ENCODE measurements at regions not wholly inside any gene's neighbourhood (a gene's known extent, or its start where the extent isn't known, plus 50 kb on each side); places are given as distances from the start of the nearest gene placed in this dataset.

DNA sequence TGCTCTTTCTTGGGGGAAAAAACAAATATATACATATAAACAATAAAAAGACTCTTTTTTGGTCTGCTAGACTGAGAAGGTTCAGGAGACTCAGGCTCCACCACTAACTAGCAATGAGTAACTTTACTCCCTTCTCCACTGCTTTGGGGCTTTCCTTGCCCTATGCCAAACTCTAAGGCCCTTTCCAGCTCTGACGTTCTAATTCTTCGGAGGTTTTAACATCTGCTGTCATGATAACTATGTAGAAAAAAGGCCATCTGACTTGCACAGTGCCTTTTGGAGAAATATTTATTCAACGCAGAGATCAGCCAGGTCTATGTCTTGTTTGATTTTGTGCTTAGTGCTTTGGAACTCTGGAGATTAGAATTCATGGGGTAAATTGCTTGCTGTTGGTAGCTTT is 156.2 kb downstream of the TMCO5A start:
- TF ChIP-seq POLR2A (IDR thresholded peaks at IDR 0.05) (no peak), POLR2AphosphoS5 (IDR thresholded peaks at IDR 0.05) (no peak), EP300 (IDR thresholded peaks at IDR 0.05; ENCODE audit: low read depth) (no peak)
- TF ChIP-seq, protein P1, sequence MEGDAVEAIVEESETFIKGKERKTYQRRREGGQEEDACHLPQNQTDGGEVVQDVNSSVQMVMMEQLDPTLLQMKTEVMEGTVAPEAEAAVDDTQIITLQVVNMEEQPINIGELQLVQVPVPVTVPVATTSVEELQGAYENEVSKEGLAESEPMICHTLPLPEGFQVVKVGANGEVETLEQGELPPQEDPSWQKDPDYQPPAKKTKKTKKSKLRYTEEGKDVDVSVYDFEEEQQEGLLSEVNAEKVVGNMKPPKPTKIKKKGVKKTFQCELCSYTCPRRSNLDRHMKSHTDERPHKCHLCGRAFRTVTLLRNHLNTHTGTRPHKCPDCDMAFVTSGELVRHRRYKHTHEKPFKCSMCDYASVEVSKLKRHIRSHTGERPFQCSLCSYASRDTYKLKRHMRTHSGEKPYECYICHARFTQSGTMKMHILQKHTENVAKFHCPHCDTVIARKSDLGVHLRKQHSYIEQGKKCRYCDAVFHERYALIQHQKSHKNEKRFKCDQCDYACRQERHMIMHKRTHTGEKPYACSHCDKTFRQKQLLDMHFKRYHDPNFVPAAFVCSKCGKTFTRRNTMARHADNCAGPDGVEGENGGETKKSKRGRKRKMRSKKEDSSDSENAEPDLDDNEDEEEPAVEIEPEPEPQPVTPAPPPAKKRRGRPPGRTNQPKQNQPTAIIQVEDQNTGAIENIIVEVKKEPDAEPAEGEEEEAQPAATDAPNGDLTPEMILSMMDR (IDR thresholded peaks at IDR 0.05), result no peak
- H3K36me3 ChIP-seq, result no peaks in the 10 kb centered on the region
- H3K27me3 ChIP-seq, result no peaks in the 10 kb centered on the region
- no peak overlapping the region for H3K4me3 ChIP-seq
- no peaks in the 10 kb centered on the region for H3K9me3 ChIP-seq
- 51 to 77% methylated on average over 3 of the region's 3 CpGs for WGBS, 2 donors (ENCODE audit: low coverage in 1 of 2)
- no peak for DNase-seq
- in situ Hi-C loops (cut with MboI; ENCODE audit: low pct_ligation_motif_present in 1 of 4, low pct_unique_long_range_greater_than_20kb in 1 of 4, low sequenced_read_pairs in 3 of 4), result no loop called here
- intact Hi-C loops (cut with DNase I; ENCODE audit: low total_unique reads), result no loop called here
- H3K4me1 ChIP-seq, result peaks cover 0 to 8% (median 0%) of the 10 kb centered on the region in 4 donors
- H3K27ac ChIP-seq, result no peak overlapping the region

DNA sequence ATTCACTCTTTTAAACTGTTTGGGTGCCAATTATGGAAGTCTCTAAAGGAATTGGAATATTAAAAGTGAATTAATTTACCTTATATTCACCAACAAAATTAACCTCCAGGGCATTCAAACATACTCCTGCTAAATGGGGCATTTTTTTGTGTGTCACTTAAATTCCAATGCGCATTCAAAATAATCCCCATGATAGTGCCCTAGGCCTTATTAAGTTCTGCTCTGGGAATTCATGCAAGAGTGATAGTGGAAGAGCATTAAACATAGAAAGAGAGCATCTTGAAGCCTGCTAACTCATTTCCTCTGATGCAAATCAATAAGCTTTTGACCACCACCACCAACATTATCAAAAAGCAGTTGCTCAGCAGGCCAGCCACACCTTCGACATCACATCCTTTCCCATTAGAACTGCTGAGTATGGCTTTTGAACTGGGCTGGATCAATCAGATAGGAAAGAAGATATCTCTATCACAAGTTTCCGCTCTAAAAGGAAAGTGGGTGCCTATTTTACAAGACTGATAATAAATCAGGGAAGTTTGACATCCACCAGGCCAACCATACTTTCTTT is 156.7 kb downstream of the TMCO5A start:
- DNase-seq, result no peak
- TF ChIP-seq POLR2AphosphoS5 (IDR thresholded peaks at IDR 0.05) (no peak), POLR2A (IDR thresholded peaks at IDR 0.05) (no peak), EP300 (IDR thresholded peaks at IDR 0.05; ENCODE audit: low read depth) (no peak)
- TF ChIP-seq, protein P1 (IDR thresholded peaks at IDR 0.05), result no peak
- H3K4me3 ChIP-seq, result no peak overlapping the region
- no peaks in the 10 kb centered on the region for H3K36me3 ChIP-seq
- in situ Hi-C loops (cut with MboI; ENCODE audit: low pct_ligation_motif_present in 1 of 4, low pct_unique_long_range_greater_than_20kb in 1 of 4, low sequenced_read_pairs in 3 of 4), result no loop called here
- intact Hi-C loops (cut with DNase I; ENCODE audit: low total_unique reads), result no loop called here
- peaks cover 0 to 3% (median 0%) of the 10 kb centered on the region in 4 donors for H3K4me1 ChIP-seq
- WGBS, 2 donors (ENCODE audit: low coverage in 1 of 2), result 94 to 97% methylated on average over 3 of the region's 3 CpGs
- H3K27me3 ChIP-seq, result no peaks in the 10 kb centered on the region
- H3K27ac ChIP-seq, result no peak overlapping the region
- H3K9me3 ChIP-seq, result peaks cover 0 to 4% of the 10 kb centered on the region in 2 donors

DNA sequence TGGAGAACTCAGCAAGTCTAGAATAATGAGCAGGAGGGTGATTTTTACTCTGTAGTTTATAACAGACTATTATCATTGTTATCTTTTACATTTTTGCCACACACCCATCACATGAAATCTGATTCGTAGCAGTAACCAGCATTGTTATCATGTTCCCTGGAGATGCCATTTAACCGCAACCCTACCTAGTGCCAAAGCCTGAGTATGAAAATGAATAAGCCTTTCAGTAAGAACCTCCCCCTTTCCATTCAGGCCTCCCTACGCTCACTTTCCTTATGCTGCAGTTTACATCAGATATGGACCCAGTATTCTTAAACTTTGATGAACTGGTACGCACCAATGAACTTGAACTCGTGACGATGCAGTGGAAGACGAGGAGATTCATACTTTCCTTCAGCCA is 158.7 kb upstream of the SPRED1 start:
- no peak for TF ChIP-seq POLR2A (IDR thresholded peaks at IDR 0.05)
- TF ChIP-seq EP300 (IDR thresholded peaks at IDR 0.05; ENCODE audit: low read depth), result no peak
- TF ChIP-seq, protein P1 (IDR thresholded peaks at IDR 0.05), result no peak
- no peak for TF ChIP-seq POLR2AphosphoS5 (IDR thresholded peaks at IDR 0.05)
- 76 to 91% methylated on average over 2 to 7 of the region's 7 CpGs for WGBS, 2 donors (ENCODE audit: low coverage in 1 of 2)
- DNase-seq, result no peak
- H3K36me3 ChIP-seq, result no peaks in the 10 kb centered on the region
- no peak overlapping the region for H3K27ac ChIP-seq
- H3K4me3 ChIP-seq, result no peak overlapping the region
- H3K9me3 ChIP-seq, result peaks cover 6 to 8% of the 10 kb centered on the region in 2 donors
- intact Hi-C loops (cut with DNase I; ENCODE audit: low total_unique reads) (no loop called here), in situ Hi-C loops (cut with MboI; ENCODE audit: low pct_ligation_motif_present in 1 of 4, low pct_unique_long_range_greater_than_20kb in 1 of 4, low sequenced_read_pairs in 3 of 4) (no loop called here)
- no peaks in the 10 kb centered on the region for H3K4me1 ChIP-seq
- no peaks in the 10 kb centered on the region for H3K27me3 ChIP-seq

DNA sequence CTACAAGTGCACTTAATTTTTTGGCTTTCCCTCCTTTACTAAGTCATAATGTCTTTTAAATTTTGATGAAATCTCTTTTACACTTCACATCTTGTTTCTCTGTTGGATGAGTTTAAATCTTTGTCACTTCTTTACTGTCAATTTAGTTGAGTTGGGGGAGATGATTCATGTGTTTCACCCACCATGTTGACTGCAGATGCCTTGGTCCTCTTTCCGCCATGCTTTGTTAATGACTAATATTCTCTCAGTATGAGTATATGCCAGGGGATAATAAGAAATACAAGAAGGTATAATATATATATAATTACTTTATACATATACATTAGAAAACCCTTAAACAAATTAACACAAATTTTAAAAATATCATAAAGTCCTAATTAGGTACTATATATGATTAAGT is 149.7 kb upstream of the SPRED1 start:
- TF ChIP-seq EP300 (IDR thresholded peaks at IDR 0.05; ENCODE audit: low read depth) (no peak), POLR2A (IDR thresholded peaks at IDR 0.05) (no peak), POLR2AphosphoS5 (IDR thresholded peaks at IDR 0.05) (no peak)
- TF ChIP-seq, protein P1 (IDR thresholded peaks at IDR 0.05), result no peak
- Histone ChIP-seq H3K4me1 (peaks cover 0 to 13% (median 2%) of the 10 kb centered on the region in 4 donors), H3K4me3 (no peak overlapping the region), H3K36me3 (no peaks in the 10 kb centered on the region), H3K27me3 (no peaks in the 10 kb centered on the region), H3K27ac (no peak overlapping the region), H3K9me3 (no peaks in the 10 kb centered on the region)
- in situ Hi-C loops (cut with MboI; ENCODE audit: low pct_ligation_motif_present in 1 of 4, low pct_unique_long_range_greater_than_20kb in 1 of 4, low sequenced_read_pairs in 3 of 4) (no loop called here), intact Hi-C loops (cut with DNase I; ENCODE audit: low total_unique reads) (no loop called here)
- DNase-seq, result no peak
- 77 to 88% methylated on average over 1 of the region's 1 CpG for WGBS, 2 donors (ENCODE audit: low coverage in 1 of 2)

All from transverse colon (tissue), 4 donors.